HCT116 (cell line): ENCODE measurements at regions not wholly inside any gene's neighbourhood (a gene's known extent, or its start where the extent isn't known, plus 50 kb on each side); places are given as distances from the start of the nearest gene placed in this dataset.

ENCODE experiments used
- ATAC-seq: fragments of 200-7000 bp; cut with Tn5 transposase; 2 replicates; pipeline ENCODE4 v1.9.1; 2020; ENCODE audit warnings: mild to moderate bottlenecking, moderate library complexity
- BruUV-seq: library from RNA; stranded (reverse); fragments of 400-500 nt; replicated peaks from 2 replicates; lab custom pipeline; 2021; lab: Mats Ljungman, UMichigan
- CTCF ChIA-PET: fragments of 300-600 bp; sonication (Branson Sonifier 250); formaldehyde crosslinking; loops from one replicate; lab custom pipeline; 2021; ENCODE audit warnings: antibody characterized with exemption; lab: Charles Lee
- POLR2A ChIA-PET: fragments of 300-600, 350-600 bp; sonication (Branson Sonifier 250); formaldehyde crosslinking; loops from one replicate; lab custom pipeline; 2021; ENCODE audit warnings: antibody characterized with exemption; lab: Charles Lee
- RAD21 ChIA-PET, 2 experiments: fragments of 300-600 bp; sonication (Branson Sonifier 250); formaldehyde crosslinking; loops; one replicate each; lab custom pipeline; 2023; ENCODE audit warnings: low total read pairs in 2 of 2; ENCODE audit not compliant: uncharacterized antibody in 2 of 2, unreplicated experiment in 2 of 2, low non-redundant PET in 1 of 2; lab: Charles Lee
- DNase-seq: peaks from one replicate; pipeline ENCODE4 v3.0.0-alpha.2; 2010; ENCODE audit warnings: low read depth, low spot score
- H2AFZ ChIP-seq: fragments of 200-600 bp; shearing (Covaris generic), sonication (generic); 2 replicates; pipeline ENCODE4 v1.6.1; 2017; ENCODE audit warnings: low read depth, mixed run types, mixed read lengths, antibody characterized with exemption, low read length; ENCODE audit not compliant: poor library complexity, severe bottlenecking
- H3K27ac ChIP-seq: 2 replicates; pipeline ENCODE4 v1.5.1; 2012; ENCODE audit warnings: low read depth, low read length
- H3K27me3 ChIP-seq: fragments of 200-600 bp; sonication (generic); 2 replicates; pipeline ENCODE4 v1.6.1; 2016; ENCODE audit warnings: mixed run types, low read length, mixed read lengths; ENCODE audit not compliant: insufficient read depth
- H3K36me3 ChIP-seq, 2 experiments: fragments of 200-500 bp in 1 of 2; fragments of 200-600 bp in 1 of 2; sonication (Bioruptor generic) in 1 of 2; sonication (generic) in 1 of 2; 2 replicates each; pipeline versions ENCODE4 v1.5.1 to v1.6.1; 2014 to 2016; ENCODE audit warnings: low read length in 2 of 2, inconsistent platforms in 1 of 2, mixed read lengths in 1 of 2, mixed run types in 1 of 2; ENCODE audit not compliant: insufficient read depth in 2 of 2, control insufficient read depth in 1 of 2
- H3K4me1 ChIP-seq, 2 experiments: fragments of 200-600 bp in 1 of 2; sonication (generic) in 1 of 2; 2 replicates each; pipeline versions ENCODE4 v1.5.1 to v1.6.1; 2012 to 2017; ENCODE audit warnings: low read length in 2 of 2, inconsistent platforms in 1 of 2, mild to moderate bottlenecking in 1 of 2, mixed read lengths in 1 of 2, mixed run types in 1 of 2, moderate library complexity in 1 of 2; ENCODE audit not compliant: insufficient read depth in 2 of 2, control insufficient read depth in 1 of 2
- H3K4me2 ChIP-seq: fragments of 200-600 bp; sonication (generic); 2 replicates; pipeline ENCODE4 v1.6.1; 2017; ENCODE audit warnings: mixed run types, low read length, mixed read lengths
- H3K4me3 ChIP-seq, 2 experiments: fragments of 200-600 bp in 1 of 2; sonication (generic) in 1 of 2; replicated peaks in 1 of 2; 2 replicates each; pipeline ENCODE4 v1.5.1; 2011 to 2016; ENCODE audit warnings: low read length in 2 of 2, control low read depth in 1 of 2, low read depth in 1 of 2, mild to moderate bottlenecking in 1 of 2, mixed read lengths in 1 of 2, mixed run types in 1 of 2
- H3K79me2 ChIP-seq: fragments of 200-600 bp; sonication (generic); 2 replicates; pipeline ENCODE4 v1.6.1; 2017; ENCODE audit warnings: mild to moderate bottlenecking, mixed run types, low read length, moderate library complexity, mixed read lengths; ENCODE audit not compliant: insufficient read depth
- H3K9ac ChIP-seq: fragments of 200-600 bp; sonication (generic); 2 replicates; pipeline ENCODE4 v1.6.1; 2016; ENCODE audit warnings: low read length, mixed read lengths
- H3K9me2 ChIP-seq: fragments of 200-600 bp; sonication (generic), shearing (Covaris generic); 2 replicates; pipeline ENCODE4 v1.6.1; 2017; ENCODE audit warnings: mixed run types, mild to moderate bottlenecking, moderate library complexity; ENCODE audit not compliant: insufficient read depth
- H3K9me3 ChIP-seq, 2 experiments: fragments of 200-500 bp in 1 of 2; fragments of 200-600 bp in 1 of 2; sonication (Bioruptor generic) in 1 of 2; sonication (generic) in 1 of 2; 2 replicates each; pipeline ENCODE4 v1.6.1; 2014 to 2017; ENCODE audit warnings: low read length in 2 of 2, mixed read lengths in 2 of 2, inconsistent platforms in 1 of 2, low read depth in 1 of 2, mild to moderate bottlenecking in 1 of 2, mixed run types in 1 of 2, moderate library complexity in 1 of 2; ENCODE audit not compliant: control insufficient read depth in 1 of 2, insufficient read depth in 1 of 2
- H4K20me1 ChIP-seq: fragments of 200-600 bp; sonication (generic), shearing (Covaris generic); 2 replicates; pipeline ENCODE4 v1.6.1; 2017; ENCODE audit warnings: mixed run types, mild to moderate bottlenecking, moderate library complexity; ENCODE audit not compliant: insufficient read depth
- ATF3 ChIP-seq: IDR thresholded peaks from 2 replicates; pipeline ENCODE4 v1.6.1; 2012
- CBX3 ChIP-seq: IDR thresholded peaks from 2 replicates; pipeline ENCODE4 v1.6.1; 2012; ENCODE audit warnings: low read depth
- CEBPB ChIP-seq: IDR thresholded peaks from 2 replicates; pipeline ENCODE4 v1.6.1; 2012; ENCODE audit warnings: low read depth
- EGR1 ChIP-seq: IDR thresholded peaks from 2 replicates; pipeline ENCODE4 v1.6.1; 2012; ENCODE audit warnings: low read depth
- MAX ChIP-seq: IDR thresholded peaks from 2 replicates; pipeline ENCODE4 v1.6.1; 2012
- RAD21 ChIP-seq: IDR thresholded peaks from 2 replicates; pipeline ENCODE4 v1.6.1; 2012; ENCODE audit warnings: low read depth, mild to moderate bottlenecking
- ZFX ChIP-seq: fragments of 450-650 bp; IDR thresholded peaks from 2 replicates; pipeline ENCODE4 v1.6.1; 2017
- intact Hi-C: fragments of 100-400 bp; cut with micrococcal nuclease; formaldehyde crosslinking; loops from 2 replicates; pipeline ENCODE4 v1.10.0; 2022
- TF ChIP-seq, protein P1 (sequence below): IDR thresholded peaks from 2 replicates; pipeline ENCODE4 v1.6.1; 2011; ENCODE audit warnings: mild to moderate bottlenecking, low read length, moderate library complexity; ENCODE audit not compliant: insufficient replicate concordance; ENCODE audit errors: extremely low read depth

DNA sequence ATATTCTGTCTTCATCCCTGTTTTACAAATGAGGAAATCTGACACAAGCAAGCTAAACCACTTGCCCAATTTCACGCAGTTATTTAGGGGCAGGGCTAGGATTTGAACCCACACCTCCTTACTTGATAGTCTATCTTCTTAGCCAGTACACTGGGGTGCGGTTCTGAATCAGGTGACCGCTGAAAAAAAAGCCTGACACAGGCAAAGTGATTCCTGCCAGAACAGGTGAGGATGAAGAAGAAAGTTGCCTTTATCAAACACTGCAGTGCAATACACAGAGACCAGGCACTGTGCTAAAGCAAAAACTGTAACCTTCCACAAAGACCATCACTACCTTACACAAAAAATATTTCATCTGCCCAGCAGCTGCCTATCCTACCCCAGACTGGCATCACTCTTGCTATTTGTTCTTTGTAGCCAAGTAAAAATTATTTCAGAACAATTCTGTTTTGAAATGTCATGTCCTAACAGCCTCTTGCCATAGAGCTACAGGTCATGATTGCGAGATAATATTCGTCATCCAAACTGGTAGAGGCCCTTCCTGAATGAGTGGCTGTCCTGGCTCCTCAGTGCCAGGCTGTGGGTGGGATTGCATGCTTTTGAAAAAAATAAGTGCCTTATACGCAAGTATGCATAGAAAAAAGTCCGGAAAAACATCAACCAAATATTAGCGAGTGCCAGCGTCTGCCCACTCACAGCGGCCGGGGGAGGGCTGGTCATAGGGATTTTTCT is 142.3 kb upstream of the TPM1 start:
- no peak for TF ChIP-seq ATF3
- CTCF ChIA-PET = no interaction called here
- no peak overlapping the region for H3K9ac ChIP-seq
- ATAC-seq = no peak
- no peaks in the 10 kb centered on the region for H3K36me3 ChIP-seq
- POLR2A ChIA-PET = no interaction called here
- H3K9me3 ChIP-seq = no peaks in the 10 kb centered on the region
- H3K27me3 ChIP-seq = no peaks in the 10 kb centered on the region
- no TSS peak for BruUV-seq
- H3K4me2 ChIP-seq = no peak overlapping the region
- RAD21 ChIA-PET = no interaction called here
- H3K4me3 ChIP-seq = no peak overlapping the region
- intact Hi-C loops = no loop called here
- H4K20me1 ChIP-seq = no peaks in the 10 kb centered on the region
- H3K9me2 ChIP-seq = no peaks in the 10 kb centered on the region
- H3K4me1 ChIP-seq = peaks cover 23 to 40% of the 10 kb centered on the region in 2 experiments
- no peak overlapping the region for H2AFZ ChIP-seq
- DNase-seq = no peak
- no peaks in the 10 kb centered on the region for H3K79me2 ChIP-seq
- H3K27ac ChIP-seq = no peak overlapping the region

DNA sequence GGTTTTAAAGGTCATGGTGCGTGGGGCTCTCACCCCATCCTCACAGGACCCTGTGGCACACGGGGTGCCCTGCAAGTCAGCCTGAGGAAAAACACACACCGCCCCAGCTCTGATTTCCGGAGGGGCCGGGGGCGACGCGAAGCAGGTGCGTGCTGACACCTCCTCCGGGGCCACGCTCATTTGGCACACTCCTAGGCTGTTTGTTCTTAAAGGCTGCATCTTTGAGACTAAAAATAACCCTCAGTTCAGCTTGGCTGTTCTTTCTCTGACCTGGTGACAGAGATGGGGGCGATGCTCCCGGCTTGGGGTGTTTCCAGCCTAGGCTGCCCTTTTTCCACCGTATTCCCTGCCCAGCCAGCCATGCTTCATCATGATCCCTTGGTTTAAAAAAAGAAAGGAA is 141.5 kb upstream of the TPM1 start:
- Histone ChIP-seq H3K9ac (no peak overlapping the region), H3K9me2 (no peaks in the 10 kb centered on the region), H3K4me1 (peaks cover 15 to 32% of the 10 kb centered on the region in 2 experiments), H3K27ac (no peak overlapping the region), H3K4me2 (no peak overlapping the region), H3K9me3 (no peaks in the 10 kb centered on the region), H4K20me1 (no peaks in the 10 kb centered on the region), H3K27me3 (no peaks in the 10 kb centered on the region), H3K79me2 (no peaks in the 10 kb centered on the region), H2AFZ (no peak overlapping the region), H3K4me3 (no peak overlapping the region), H3K36me3 (no peaks in the 10 kb centered on the region)
- CTCF ChIA-PET = no interaction called here
- RAD21 ChIA-PET = no interaction called here
- TF ChIP-seq EGR1 (no peak), MAX (no peak), ZFX (no peak), RAD21 (no peak), CEBPB (no peak), CBX3 (no peak)
- TF ChIP-seq, protein P1, sequence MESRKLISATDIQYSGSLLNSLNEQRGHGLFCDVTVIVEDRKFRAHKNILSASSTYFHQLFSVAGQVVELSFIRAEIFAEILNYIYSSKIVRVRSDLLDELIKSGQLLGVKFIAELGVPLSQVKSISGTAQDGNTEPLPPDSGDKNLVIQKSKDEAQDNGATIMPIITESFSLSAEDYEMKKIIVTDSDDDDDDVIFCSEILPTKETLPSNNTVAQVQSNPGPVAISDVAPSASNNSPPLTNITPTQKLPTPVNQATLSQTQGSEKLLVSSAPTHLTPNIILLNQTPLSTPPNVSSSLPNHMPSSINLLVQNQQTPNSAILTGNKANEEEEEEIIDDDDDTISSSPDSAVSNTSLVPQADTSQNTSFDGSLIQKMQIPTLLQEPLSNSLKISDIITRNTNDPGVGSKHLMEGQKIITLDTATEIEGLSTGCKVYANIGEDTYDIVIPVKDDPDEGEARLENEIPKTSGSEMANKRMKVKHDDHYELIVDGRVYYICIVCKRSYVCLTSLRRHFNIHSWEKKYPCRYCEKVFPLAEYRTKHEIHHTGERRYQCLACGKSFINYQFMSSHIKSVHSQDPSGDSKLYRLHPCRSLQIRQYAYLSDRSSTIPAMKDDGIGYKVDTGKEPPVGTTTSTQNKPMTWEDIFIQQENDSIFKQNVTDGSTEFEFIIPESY = no peak
- POLR2A ChIA-PET = no interaction called here
- no peak for ATAC-seq
- intact Hi-C loops = no loop called here
- BruUV-seq = no TSS peak
- no peak for DNase-seq
